Mesendoderm (in vitro differentiated cells): ENCODE measurements at regions not wholly inside any gene's neighbourhood (a gene's known extent, or its start where the extent isn't known, plus 50 kb on each side); places are given as distances from the start of the nearest gene placed in this dataset.
"Not testable (repeated sequence)": the region's sequence is repeated elsewhere in the genome, so short reads cannot be mapped to it uniquely, and the experiment has no call there.

Experiments
- DNase-seq: peaks from one replicate; pipeline ENCODE4 v3.0.0; 2013
- H2AK5ac ChIP-seq: 2 replicates; pipeline ENCODE4 v1.6.1; 2013; ENCODE audit warnings: low read length, inconsistent platforms
- H2BK120ac ChIP-seq: 2 replicates; pipeline ENCODE4 v1.6.1; 2013; ENCODE audit warnings: low read depth, mild to moderate bottlenecking, low read length, moderate library complexity, mixed read lengths
- H2BK15ac ChIP-seq: replicated peaks from 2 replicates; pipeline ENCODE4 v1.6.1; 2013; ENCODE audit warnings: low read depth, mild to moderate bottlenecking, moderate library complexity
- H2BK5ac ChIP-seq: 2 replicates; pipeline ENCODE4 v1.6.1; 2013; ENCODE audit warnings: low read length, inconsistent platforms
- H3K18ac ChIP-seq: 2 replicates; pipeline ENCODE4 v1.6.1; 2013; ENCODE audit warnings: mild to moderate bottlenecking, low read length, mixed read lengths
- H3K23ac ChIP-seq: one replicate; pipeline ENCODE4 v1.6.1; 2013; ENCODE audit warnings: low read length
- H3K27ac ChIP-seq: 2 replicates; pipeline ENCODE4 v1.5.1; 2013; ENCODE audit warnings: low read depth, mild to moderate bottlenecking, inconsistent platforms, low read length, moderate library complexity
- H3K27me3 ChIP-seq: 2 replicates; pipeline ENCODE4 v1.6.1; 2013; ENCODE audit warnings: low read length, control low read depth, mild to moderate bottlenecking, inconsistent platforms; ENCODE audit not compliant: insufficient read depth, poor library complexity
- H3K36me3 ChIP-seq: 2 replicates; pipeline ENCODE4 v1.6.1; 2013; ENCODE audit warnings: low read length, inconsistent platforms; ENCODE audit not compliant: control insufficient read depth, insufficient read depth
- H3K4ac ChIP-seq: one replicate; pipeline ENCODE4 v1.6.1; 2013; ENCODE audit warnings: low read depth, mild to moderate bottlenecking, low read length, moderate library complexity
- H3K4me1 ChIP-seq: 2 replicates; pipeline ENCODE4 v1.6.1; 2013; ENCODE audit warnings: low read depth, low read length, inconsistent platforms; ENCODE audit not compliant: control insufficient read depth
- H3K4me2 ChIP-seq: 2 replicates; pipeline ENCODE4 v1.6.1; 2013; ENCODE audit warnings: low read length
- H3K4me3 ChIP-seq: 2 replicates; pipeline ENCODE4 v1.5.1; 2013; ENCODE audit warnings: mild to moderate bottlenecking, low read length
- H3K56ac ChIP-seq: one replicate; pipeline ENCODE4 v1.6.1; 2013; ENCODE audit warnings: low read length
- H3K79me1 ChIP-seq: 2 replicates; pipeline ENCODE4 v1.6.1; 2013; ENCODE audit warnings: low read length, inconsistent platforms
- H3K79me2 ChIP-seq: 2 replicates; pipeline ENCODE4 v1.6.1; 2013; ENCODE audit warnings: mild to moderate bottlenecking, low read length; ENCODE audit not compliant: control insufficient read depth, insufficient read depth
- H3K9ac ChIP-seq: 2 replicates; pipeline ENCODE4 v1.6.1; 2013; ENCODE audit warnings: low read length, inconsistent platforms
- H4K5ac ChIP-seq: one replicate; pipeline ENCODE4 v1.6.1; 2013; ENCODE audit warnings: low read length
- H4K8ac ChIP-seq: one replicate; pipeline ENCODE4 v1.6.1; 2013; ENCODE audit warnings: low read depth, mild to moderate bottlenecking, control low read depth, low read length, moderate library complexity
- WGBS: extraction: QIAGEN DNeasy Blood & Tissue Kit; methylation state at CpG from one replicate; pipeline ENCODE4 v1.1.7; 2013; ENCODE audit warnings: low lambda C conversion rate, missing lambda C conversion rate; ENCODE audit not compliant: insufficient coverage; ENCODE audit errors: extremely low coverage; 5-methylcytosine and 5-hydroxymethylcytosine counted together

DNA sequence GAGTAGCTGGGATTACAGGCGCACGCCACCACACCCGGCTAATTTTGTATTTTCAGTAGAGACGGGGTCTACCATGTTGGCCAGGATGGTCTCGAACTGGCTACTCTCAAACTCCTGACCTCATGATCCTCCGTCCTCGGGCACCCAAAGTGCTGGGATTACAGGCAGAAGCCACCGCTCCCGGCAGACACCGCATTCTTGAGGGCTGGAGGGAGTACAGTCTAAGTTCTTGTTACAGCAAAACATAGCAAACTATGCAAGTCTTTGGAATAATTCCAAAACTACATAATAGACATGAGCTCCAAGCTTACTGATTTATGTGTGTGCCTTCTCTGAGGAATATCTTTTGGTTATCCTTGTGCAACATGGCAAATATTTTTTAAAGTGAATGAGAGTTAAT lies 299.1 kb upstream of the ZNF658 start:
- H3K4me3 ChIP-seq, H3K27ac ChIP-seq, H3K36me3 ChIP-seq, H2BK15ac ChIP-seq, H2BK120ac ChIP-seq, H3K23ac ChIP-seq, H3K27me3 ChIP-seq, H3K79me1 ChIP-seq, H3K9ac ChIP-seq, H3K4me1 ChIP-seq, H3K18ac ChIP-seq, H4K5ac ChIP-seq, H3K4ac ChIP-seq, H3K79me2 ChIP-seq, DNase-seq, H2AK5ac ChIP-seq, H3K4me2 ChIP-seq, H4K8ac ChIP-seq, H2BK5ac ChIP-seq, H3K56ac ChIP-seq: not testable (repeated sequence)
- no CpG with 5 or more reads among the region's 10 CpGs for WGBS

- no CpG with 5 or more reads among the region's 22 CpGs for WGBS
- H3K23ac ChIP-seq, H4K8ac ChIP-seq: not testable (repeated sequence)
Observed at GRCh38 chr9:66631521-66632046, 268.9 kb upstream of the ZNF658 start.

GRCh38 chr9:66647675-66648074 lies 252.8 kb upstream of the ZNF658 start:
- not testable (repeated sequence) for H3K79me2 ChIP-seq, H3K9ac ChIP-seq, DNase-seq, H3K36me3 ChIP-seq, H3K23ac ChIP-seq, H2BK120ac ChIP-seq, H3K27ac ChIP-seq, H3K4me3 ChIP-seq, H3K18ac ChIP-seq, H4K5ac ChIP-seq, H3K4me2 ChIP-seq, H3K4ac ChIP-seq, H2AK5ac ChIP-seq, H3K56ac ChIP-seq, H3K27me3 ChIP-seq, H2BK15ac ChIP-seq, H3K4me1 ChIP-seq, H3K79me1 ChIP-seq, H2BK5ac ChIP-seq, H4K8ac ChIP-seq
- no CpG with 5 or more reads among the region's 2 CpGs for WGBS

More at GRCh38 chr9:66631521-66632046, 268.9 kb upstream of the ZNF658 start:
- H3K4me3 ChIP-seq, H3K18ac ChIP-seq, H2AK5ac ChIP-seq, DNase-seq, H3K4ac ChIP-seq, H3K79me1 ChIP-seq, H2BK15ac ChIP-seq, H3K36me3 ChIP-seq, H3K27me3 ChIP-seq, H2BK5ac ChIP-seq, H2BK120ac ChIP-seq, H3K4me2 ChIP-seq, H3K79me2 ChIP-seq, H3K56ac ChIP-seq, H3K4me1 ChIP-seq, H4K5ac ChIP-seq, H3K9ac ChIP-seq, H3K27ac ChIP-seq: not testable (repeated sequence)

- not testable (repeated sequence) for H3K9ac ChIP-seq, H2AK5ac ChIP-seq, H3K79me1 ChIP-seq, H3K36me3 ChIP-seq, H4K5ac ChIP-seq, H2BK120ac ChIP-seq, H3K27ac ChIP-seq, H3K4me2 ChIP-seq, H3K4me3 ChIP-seq, H3K23ac ChIP-seq, H2BK15ac ChIP-seq, DNase-seq, H4K8ac ChIP-seq, H3K4ac ChIP-seq, H3K79me2 ChIP-seq, H3K4me1 ChIP-seq, H3K56ac ChIP-seq, H3K18ac ChIP-seq, H3K27me3 ChIP-seq, H2BK5ac ChIP-seq
Observed at GRCh38 chr9:66690242-66690641, 210.3 kb upstream of the ZNF658 start.

GRCh38 chr9:66695561-66696240 lies 204.8 kb upstream of the ZNF658 start:
- not testable (repeated sequence) for H3K36me3 ChIP-seq, H3K79me1 ChIP-seq, H3K4me3 ChIP-seq, H3K4ac ChIP-seq, H3K9ac ChIP-seq, H2BK120ac ChIP-seq, DNase-seq, H2BK5ac ChIP-seq, H3K4me1 ChIP-seq, H3K4me2 ChIP-seq, H2BK15ac ChIP-seq, H4K8ac ChIP-seq, H4K5ac ChIP-seq, H3K27me3 ChIP-seq, H3K27ac ChIP-seq, H3K23ac ChIP-seq, H3K79me2 ChIP-seq, H3K18ac ChIP-seq, H2AK5ac ChIP-seq, H3K56ac ChIP-seq
- no CpG with 5 or more reads among the region's 6 CpGs for WGBS
